HCT116 (cell line): ENCODE measurements at regions not wholly inside any gene's neighbourhood (a gene's known extent, or its start where the extent isn't known, plus 50 kb on each side); places are given as distances from the start of the nearest gene placed in this dataset.

ENCODE experiments used
- CEBPB ChIP-seq: IDR thresholded peaks from 2 replicates; pipeline ENCODE4 v1.6.1; 2012; ENCODE audit warnings: low read depth
- ELF1 ChIP-seq: IDR thresholded peaks from 2 replicates; pipeline ENCODE4 v1.6.1; 2012; ENCODE audit warnings: low read depth, borderline replicate concordance
- MAX ChIP-seq: IDR thresholded peaks from 2 replicates; pipeline ENCODE4 v1.6.1; 2012
- POLR2A ChIP-seq: IDR thresholded peaks from 2 replicates; pipeline ENCODE4 v1.7.0; 2011; ENCODE audit warnings: borderline replicate concordance; ENCODE audit not compliant: insufficient read depth, insufficient read length; ENCODE audit errors: extremely low read depth
- POLR2AphosphoS5 ChIP-seq: IDR thresholded peaks from 2 replicates; pipeline ENCODE4 v1.6.1; 2011; ENCODE audit warnings: mild to moderate bottlenecking, low read depth, low read length, moderate library complexity
- SIN3A ChIP-seq: IDR thresholded peaks from 2 replicates; pipeline ENCODE4 v1.6.1; 2012; ENCODE audit warnings: low read depth
- YY1 ChIP-seq: IDR thresholded peaks from 2 replicates; pipeline ENCODE4 v1.6.1; 2011; ENCODE audit warnings: low read length, low read depth, moderate library complexity, mild to moderate bottlenecking; ENCODE audit not compliant: insufficient replicate concordance; ENCODE audit errors: extremely low read depth
- ZNF274 ChIP-seq: fragments of 200-500 bp; sonication (Bioruptor generic); IDR thresholded peaks from 2 replicates; pipeline ENCODE4 v1.6.1; 2014; ENCODE audit warnings: mild to moderate bottlenecking, low read depth, low read length, inconsistent platforms
- TF ChIP-seq, protein P1 (sequence below), 3 experiments: fragments of 200-600 bp in 1 of 3; sonication (generic) in 1 of 3; IDR thresholded peaks in 2 of 3; conservative IDR thresholded peaks in 1 of 3; 2 replicates each; pipeline ENCODE4 v1.5.1; 2012 to 2017; ENCODE audit warnings: low read depth in 2 of 3, low read length in 2 of 3, antibody characterized with exemption in 1 of 3, borderline replicate concordance in 1 of 3, control low read depth in 1 of 3, mild to moderate bottlenecking in 1 of 3, mixed read lengths in 1 of 3, mixed run types in 1 of 3, moderate library complexity in 1 of 3; ENCODE audit not compliant: insufficient read depth in 1 of 3

DNA sequence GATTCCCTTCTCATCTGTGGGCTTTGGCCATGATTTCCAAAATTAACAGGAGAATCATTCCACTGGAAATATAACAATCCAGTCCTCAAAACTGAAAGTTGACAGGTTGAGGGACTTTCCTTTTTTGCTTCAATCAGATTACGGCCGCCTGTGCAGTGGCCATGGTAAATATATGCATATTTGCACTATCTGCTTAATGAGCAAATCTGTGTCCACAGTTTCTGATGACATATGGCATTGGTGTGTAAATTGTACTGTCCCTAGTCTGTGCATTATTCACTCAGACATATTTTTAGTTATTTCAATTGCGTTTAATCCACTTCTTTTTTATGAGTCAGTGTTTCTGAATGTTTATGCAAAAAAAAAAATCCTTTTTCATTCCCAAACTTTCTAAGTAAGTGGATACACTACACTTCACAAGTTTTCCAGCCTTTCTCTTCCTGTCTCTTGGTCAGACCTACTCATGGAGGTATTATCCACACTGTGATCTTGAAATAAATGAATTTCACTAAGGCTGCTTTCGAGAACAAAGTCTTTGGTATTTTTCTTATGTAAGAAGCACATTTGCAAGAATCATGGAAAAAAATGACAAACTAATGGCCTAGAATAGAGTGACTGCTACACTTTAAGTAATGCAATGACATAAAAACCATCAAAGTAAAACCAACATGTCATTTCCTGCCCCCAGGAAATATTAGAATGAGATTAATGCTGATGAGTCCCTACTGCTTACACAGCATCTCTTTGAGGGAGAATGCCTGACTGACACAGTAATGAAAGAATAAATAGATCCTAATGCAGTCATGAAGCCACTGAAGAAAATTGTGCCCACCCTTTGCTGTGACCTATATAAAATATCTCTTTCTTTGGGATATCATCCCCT is 76.4 kb upstream of the MTNR1B start:
- TF ChIP-seq POLR2AphosphoS5 (no peak), POLR2A (no peak), ELF1 (no peak), YY1 (no peak), CEBPB (no peak), ZNF274 (no peak), MAX (no peak), SIN3A (no peak)
- TF ChIP-seq, protein P1, sequence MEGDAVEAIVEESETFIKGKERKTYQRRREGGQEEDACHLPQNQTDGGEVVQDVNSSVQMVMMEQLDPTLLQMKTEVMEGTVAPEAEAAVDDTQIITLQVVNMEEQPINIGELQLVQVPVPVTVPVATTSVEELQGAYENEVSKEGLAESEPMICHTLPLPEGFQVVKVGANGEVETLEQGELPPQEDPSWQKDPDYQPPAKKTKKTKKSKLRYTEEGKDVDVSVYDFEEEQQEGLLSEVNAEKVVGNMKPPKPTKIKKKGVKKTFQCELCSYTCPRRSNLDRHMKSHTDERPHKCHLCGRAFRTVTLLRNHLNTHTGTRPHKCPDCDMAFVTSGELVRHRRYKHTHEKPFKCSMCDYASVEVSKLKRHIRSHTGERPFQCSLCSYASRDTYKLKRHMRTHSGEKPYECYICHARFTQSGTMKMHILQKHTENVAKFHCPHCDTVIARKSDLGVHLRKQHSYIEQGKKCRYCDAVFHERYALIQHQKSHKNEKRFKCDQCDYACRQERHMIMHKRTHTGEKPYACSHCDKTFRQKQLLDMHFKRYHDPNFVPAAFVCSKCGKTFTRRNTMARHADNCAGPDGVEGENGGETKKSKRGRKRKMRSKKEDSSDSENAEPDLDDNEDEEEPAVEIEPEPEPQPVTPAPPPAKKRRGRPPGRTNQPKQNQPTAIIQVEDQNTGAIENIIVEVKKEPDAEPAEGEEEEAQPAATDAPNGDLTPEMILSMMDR (IDR thresholded peaks at IDR 0.05 in 2 of 3, conservative IDR thresholded peaks at IDR 0.05 in 1 of 3; ENCODE audit: borderline replicate concordance in 1 of 3, insufficient read depth in 1 of 3, low read depth in 2 of 3, low read length in 2 of 3), result no peak
